ENCODE measurements at regions not wholly inside any gene's neighbourhood (a gene's known extent, or its start where the extent isn't known, plus 50 kb on each side); places are given as distances from the start of the nearest gene placed in this dataset.
"Not testable (repeated sequence)": the region's sequence is repeated elsewhere in the genome, so short reads cannot be mapped to it uniquely, and the experiment has no call there.

- DNase-seq (ENCODE audit: low spot score) = no peak
Observed at GRCh38 chr2:226578879-226579278, 220.7 kb downstream of the IRS1 start.

GRCh38 chr2:226578373-226578772 is 221.2 kb downstream of the IRS1 start:
- DNase-seq (ENCODE audit: low spot score) = no peak

GRCh38 chr2:226575928-226576327 is 223.7 kb downstream of the IRS1 start:
- no peak for DNase-seq (ENCODE audit: low spot score)

GRCh38 chr2:226573158-226573557 is 226.5 kb downstream of the IRS1 start:
- no peak for DNase-seq (ENCODE audit: low spot score)

GRCh38 chr2:226564667-226565066 is 235.0 kb downstream of the IRS1 start:
- DNase-seq (ENCODE audit: low spot score) = no peak

- no peak for DNase-seq (ENCODE audit: low spot score)
Observed at GRCh38 chr2:226561962-226562361, 237.7 kb downstream of the IRS1 start.

GRCh38 chr2:226560325-226560724 is 239.3 kb downstream of the IRS1 start:
- DNase-seq (ENCODE audit: low spot score) = no peak

- no peak for DNase-seq (ENCODE audit: low spot score)
Observed at GRCh38 chr2:226559536-226559935, 240.1 kb downstream of the IRS1 start.

- no peak for DNase-seq (ENCODE audit: low spot score)
Observed at GRCh38 chr2:226558418-226558817, 241.2 kb downstream of the IRS1 start.

- no peak for DNase-seq (ENCODE audit: low spot score)
Observed at GRCh38 chr2:226556050-226556449, 243.6 kb downstream of the IRS1 start.

- DNase-seq (ENCODE audit: low spot score) = no peak
Observed at GRCh38 chr2:226554701-226555100, 244.9 kb downstream of the IRS1 start.

- DNase-seq (ENCODE audit: low spot score) = no peak
Observed at GRCh38 chr2:226553333-226553732, 246.3 kb downstream of the IRS1 start.

GRCh38 chr2:226552571-226553285 is 246.9 kb downstream of the IRS1 start:
- no peak for DNase-seq (ENCODE audit: low spot score)

GRCh38 chr2:226551522-226552250 is 247.9 kb downstream of the IRS1 start:
- no peak for DNase-seq (ENCODE audit: low spot score)

- no peak for DNase-seq (ENCODE audit: low spot score)
Observed at GRCh38 chr2:226550801-226551200, 248.8 kb downstream of the IRS1 start.

GRCh38 chr2:226548732-226549131 is 250.9 kb downstream of the IRS1 start:
- no peak for DNase-seq (ENCODE audit: low spot score)

- DNase-seq (ENCODE audit: low spot score) = no peak
Observed at GRCh38 chr2:226544596-226545210, 254.9 kb downstream of the IRS1 start.

GRCh38 chr2:226540204-226540994 is 259.2 kb downstream of the IRS1 start:
- DNase-seq (ENCODE audit: low spot score) = no peak

GRCh38 chr2:226536410-226536809 is 263.2 kb downstream of the IRS1 start:
- no peak for DNase-seq (ENCODE audit: low spot score)

GRCh38 chr2:226532976-226533375 is 266.6 kb downstream of the IRS1 start:
- DNase-seq (ENCODE audit: low spot score) = not testable (repeated sequence)

- DNase-seq (ENCODE audit: low spot score) = no peak
Observed at GRCh38 chr2:226531061-226531810, 268.4 kb downstream of the IRS1 start.

GRCh38 chr2:226529556-226529955 is 270.1 kb downstream of the IRS1 start:
- DNase-seq (ENCODE audit: low spot score) = no peak

All from CD4-positive, alpha-beta T cell treated with Interleukin-6 at 100 ng/mL for 8 hours (primary cell).